ENCODE measurements at regions not wholly inside any gene's neighbourhood (a gene's known extent, or its start where the extent isn't known, plus 50 kb on each side); places are given as distances from the start of the nearest gene placed in this dataset.

GRCh38 chr6:8322659-8323058, 112.7 kb downstream of the SLC35B3 start:
- Histone ChIP-seq H3K9ac (ENCODE audit: insufficient read depth, low read length) (no peak overlapping the region), H3K4me2 (ENCODE audit: extremely low read depth, insufficient read depth, low read length) (no peak overlapping the region), H3K36me3 (ENCODE audit: control insufficient read depth, insufficient read depth, low read length) (no peaks in the 10 kb centered on the region), H3K27ac (ENCODE audit: insufficient read depth, low read length) (no peak overlapping the region), H3K9me3 (ENCODE audit: control insufficient read depth, insufficient read depth, low read depth, low read length) (no peaks in the 10 kb centered on the region), H4K20me1 (ENCODE audit: control insufficient read depth, extremely low read depth, insufficient read depth, low read length) (no peaks in the 10 kb centered on the region), H3K4me1 (ENCODE audit: control insufficient read depth, extremely low read depth, insufficient read depth, low read length) (no peaks in the 10 kb centered on the region), H3K27me3 (ENCODE audit: control insufficient read depth, insufficient read depth, low read length) (no peaks in the 10 kb centered on the region), H2AFZ (ENCODE audit: low read length) (no peak overlapping the region), H3K4me3 (replicated peaks in 1 of 4; ENCODE audit: control extremely low read depth in 1 of 4, insufficient read depth in 1 of 4, low read depth in 3 of 4, low read length in 4 of 4) (no peak overlapping the region), H3K79me2 (ENCODE audit: control insufficient read depth, insufficient read depth, low read length) (no peaks in the 10 kb centered on the region)
- no peak for DNase-seq (ENCODE audit: low read depth in 2 of 2)
- TF ChIP-seq, protein P1, sequence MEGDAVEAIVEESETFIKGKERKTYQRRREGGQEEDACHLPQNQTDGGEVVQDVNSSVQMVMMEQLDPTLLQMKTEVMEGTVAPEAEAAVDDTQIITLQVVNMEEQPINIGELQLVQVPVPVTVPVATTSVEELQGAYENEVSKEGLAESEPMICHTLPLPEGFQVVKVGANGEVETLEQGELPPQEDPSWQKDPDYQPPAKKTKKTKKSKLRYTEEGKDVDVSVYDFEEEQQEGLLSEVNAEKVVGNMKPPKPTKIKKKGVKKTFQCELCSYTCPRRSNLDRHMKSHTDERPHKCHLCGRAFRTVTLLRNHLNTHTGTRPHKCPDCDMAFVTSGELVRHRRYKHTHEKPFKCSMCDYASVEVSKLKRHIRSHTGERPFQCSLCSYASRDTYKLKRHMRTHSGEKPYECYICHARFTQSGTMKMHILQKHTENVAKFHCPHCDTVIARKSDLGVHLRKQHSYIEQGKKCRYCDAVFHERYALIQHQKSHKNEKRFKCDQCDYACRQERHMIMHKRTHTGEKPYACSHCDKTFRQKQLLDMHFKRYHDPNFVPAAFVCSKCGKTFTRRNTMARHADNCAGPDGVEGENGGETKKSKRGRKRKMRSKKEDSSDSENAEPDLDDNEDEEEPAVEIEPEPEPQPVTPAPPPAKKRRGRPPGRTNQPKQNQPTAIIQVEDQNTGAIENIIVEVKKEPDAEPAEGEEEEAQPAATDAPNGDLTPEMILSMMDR (conservative IDR thresholded peaks at IDR 0.05 in 1 of 2, IDR thresholded peaks at IDR 0.05 in 1 of 2; ENCODE audit: low read depth in 1 of 2, low read length in 2 of 2) = no peak
- no peak for TF ChIP-seq EZH2 (IDR thresholded peaks at IDR 0.05; ENCODE audit: low read length, missing control alignments)

DNA sequence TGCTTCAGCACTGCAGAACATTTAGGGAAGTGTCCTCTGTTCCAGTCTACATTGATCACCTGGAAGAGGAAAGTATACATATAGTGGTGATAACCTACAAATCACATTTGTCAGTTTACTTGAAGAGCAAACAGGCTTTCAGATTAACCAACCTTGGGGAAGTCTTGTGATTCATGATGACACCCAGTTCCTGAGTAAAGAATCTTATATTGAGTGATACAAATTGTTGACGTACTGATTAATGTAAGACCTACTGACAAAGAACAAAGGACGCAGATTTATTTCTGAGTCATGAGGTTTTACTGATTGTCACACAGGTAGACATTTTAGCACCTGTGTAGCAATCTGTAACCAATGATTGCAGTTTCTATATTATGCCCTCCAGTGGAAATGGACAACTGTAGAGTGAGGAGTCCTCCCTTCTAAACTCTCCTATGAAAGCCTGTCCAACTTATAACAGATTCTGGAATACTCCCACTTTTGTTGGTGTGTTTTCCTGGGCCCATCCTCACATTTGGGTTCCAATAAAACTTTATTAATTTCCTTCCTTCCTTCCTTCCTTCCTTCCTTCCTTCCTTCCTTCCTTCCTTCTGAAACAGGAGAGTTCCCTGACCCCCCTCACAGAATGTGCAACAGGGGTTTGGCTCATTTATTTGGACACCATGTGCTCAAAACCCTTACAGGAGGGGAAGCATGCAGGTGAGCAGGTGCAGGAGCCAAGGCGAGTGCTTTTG, 113.5 kb downstream of the SLC35B3 start:
- TF ChIP-seq EZH2 (IDR thresholded peaks at IDR 0.05; ENCODE audit: low read length, missing control alignments) = no peak
- Histone ChIP-seq H4K20me1 (ENCODE audit: control insufficient read depth, extremely low read depth, insufficient read depth, low read length) (no peaks in the 10 kb centered on the region), H3K79me2 (ENCODE audit: control insufficient read depth, insufficient read depth, low read length) (no peaks in the 10 kb centered on the region), H3K9me3 (ENCODE audit: control insufficient read depth, insufficient read depth, low read depth, low read length) (no peaks in the 10 kb centered on the region), H3K27ac (ENCODE audit: insufficient read depth, low read length) (no peak overlapping the region), H3K27me3 (ENCODE audit: control insufficient read depth, insufficient read depth, low read length) (no peaks in the 10 kb centered on the region), H3K4me3 (replicated peaks in 1 of 4; ENCODE audit: control extremely low read depth in 1 of 4, insufficient read depth in 1 of 4, low read depth in 3 of 4, low read length in 4 of 4) (no peak overlapping the region), H2AFZ (ENCODE audit: low read length) (no peak overlapping the region), H3K36me3 (ENCODE audit: control insufficient read depth, insufficient read depth, low read length) (no peaks in the 10 kb centered on the region), H3K4me1 (ENCODE audit: control insufficient read depth, extremely low read depth, insufficient read depth, low read length) (no peaks in the 10 kb centered on the region), H3K4me2 (ENCODE audit: extremely low read depth, insufficient read depth, low read length) (no peak overlapping the region), H3K9ac (ENCODE audit: insufficient read depth, low read length) (no peak overlapping the region)
- DNase-seq (ENCODE audit: low read depth in 2 of 2) = no peak

GRCh38 chr6:8315154-8315553, 120.2 kb downstream of the SLC35B3 start:
- H3K4me2 ChIP-seq (ENCODE audit: extremely low read depth, insufficient read depth, low read length) = no peak overlapping the region
- no peak for DNase-seq (ENCODE audit: low read depth in 2 of 2)
- no peaks in the 10 kb centered on the region for H4K20me1 ChIP-seq (ENCODE audit: control insufficient read depth, extremely low read depth, insufficient read depth, low read length)
- no peak for TF ChIP-seq EZH2 (IDR thresholded peaks at IDR 0.05; ENCODE audit: low read length, missing control alignments)
- TF ChIP-seq, protein P1 (conservative IDR thresholded peaks at IDR 0.05 in 1 of 2, IDR thresholded peaks at IDR 0.05 in 1 of 2; ENCODE audit: low read depth in 1 of 2, low read length in 2 of 2) = no peak
- H3K79me2 ChIP-seq (ENCODE audit: control insufficient read depth, insufficient read depth, low read length) = no peaks in the 10 kb centered on the region
- H3K36me3 ChIP-seq (ENCODE audit: control insufficient read depth, insufficient read depth, low read length) = no peaks in the 10 kb centered on the region
- no peaks in the 10 kb centered on the region for H3K9me3 ChIP-seq (ENCODE audit: control insufficient read depth, insufficient read depth, low read depth, low read length)
- no peak overlapping the region for H2AFZ ChIP-seq (ENCODE audit: low read length)
- no peaks in the 10 kb centered on the region for H3K4me1 ChIP-seq (ENCODE audit: control insufficient read depth, extremely low read depth, insufficient read depth, low read length)
- no peaks in the 10 kb centered on the region for H3K27me3 ChIP-seq (ENCODE audit: control insufficient read depth, insufficient read depth, low read length)
- no peak overlapping the region for H3K27ac ChIP-seq (ENCODE audit: insufficient read depth, low read length)
- no peak overlapping the region for H3K4me3 ChIP-seq (replicated peaks in 1 of 4; ENCODE audit: control extremely low read depth in 1 of 4, insufficient read depth in 1 of 4, low read depth in 3 of 4, low read length in 4 of 4)
- no peak overlapping the region for H3K9ac ChIP-seq (ENCODE audit: insufficient read depth, low read length)
